22Rv1 (cell line): ENCODE measurements at regions not wholly inside any gene's neighbourhood (a gene's known extent, or its start where the extent isn't known, plus 50 kb on each side); places are given as distances from the start of the nearest gene placed in this dataset.
"Not testable (repeated sequence)": the region's sequence is repeated elsewhere in the genome, so short reads cannot be mapped to it uniquely, and the experiment has no call there.

Source experiments
- CTCF ChIP-seq: fragments of 450-650 bp; IDR thresholded peaks from 2 replicates; pipeline ENCODE4 v1.5.1; 2017; ENCODE audit warnings: mild to moderate bottlenecking
- ZFX ChIP-seq: fragments of 450-650 bp; IDR thresholded peaks from 2 replicates; pipeline ENCODE4 v1.6.1; 2017; ENCODE audit warnings: antibody characterized with exemption, borderline replicate concordance

GRCh38 chr16:85244452-85244851 lies 132.2 kb upstream of the CIBAR2 start:
- TF ChIP-seq CTCF, ZFX: not testable (repeated sequence)
